ENCODE measurements at regions not wholly inside any gene's neighbourhood (a gene's known extent, or its start where the extent isn't known, plus 50 kb on each side); places are given as distances from the start of the nearest gene placed in this dataset.

GRCh38 chr1:67608661-67609576 is 76.1 kb upstream of the GADD45A start:
- no peak for DNase-seq
- H3K36me3 ChIP-seq, result no peaks in the 10 kb centered on the region
- H3K4me3 ChIP-seq (replicated peaks in 1 of 3), result no peak overlapping the region
- intact Hi-C loops (cut with DNase I), result no loop called here
- peaks cover 5 to 16% of the 10 kb centered on the region in 2 donors for H3K4me1 ChIP-seq
- no peaks in the 10 kb centered on the region for H3K9me3 ChIP-seq
- H3K27ac ChIP-seq, result no peak overlapping the region
- no peak for TF ChIP-seq POLR2A (IDR thresholded peaks at IDR 0.05)
- TF ChIP-seq CTCF (IDR thresholded peaks at IDR 0.05), result no peak
- WGBS, 2 donors, result 86 to 89% methylated on average over 11 of the region's 11 CpGs
- no peaks in the 10 kb centered on the region for H3K27me3 ChIP-seq

- no peak for DNase-seq
- WGBS, 2 donors, result 91 to 96% methylated on average over 10 of the region's 10 CpGs
- no peak overlapping the region for H3K4me3 ChIP-seq (replicated peaks in 1 of 3)
- H3K36me3 ChIP-seq, result no peaks in the 10 kb centered on the region
- no peak overlapping the region for H3K27ac ChIP-seq
- H3K4me1 ChIP-seq, result peaks cover 5 to 15% of the 10 kb centered on the region in 2 donors
- H3K27me3 ChIP-seq, result no peaks in the 10 kb centered on the region
- intact Hi-C loops (cut with DNase I), result no loop called here
- TF ChIP-seq POLR2A (IDR thresholded peaks at IDR 0.05) (no peak), CTCF (IDR thresholded peaks at IDR 0.05) (no peak)
- H3K9me3 ChIP-seq, result no peaks in the 10 kb centered on the region
Observed at GRCh38 chr1:67609577-67610341, 75.2 kb upstream of the GADD45A start.

GRCh38 chr1:67610450-67610849 is 74.6 kb upstream of the GADD45A start:
- no peak overlapping the region for H3K27ac ChIP-seq
- no peak for DNase-seq
- 93 to 100% methylated on average over 4 to 5 of the region's 5 CpGs for whole genome bisulfite sequencing, 2 donors
- peaks cover 5 to 13% of the 10 kb centered on the region in 2 donors for H3K4me1 ChIP-seq
- intact Hi-C loops (cut with DNase I), result no loop called here
- H3K36me3 ChIP-seq, result no peaks in the 10 kb centered on the region
- H3K9me3 ChIP-seq, result no peaks in the 10 kb centered on the region
- H3K27me3 ChIP-seq, result no peaks in the 10 kb centered on the region
- no peak overlapping the region for H3K4me3 ChIP-seq (replicated peaks in 1 of 3)
- no peak for TF ChIP-seq CTCF (IDR thresholded peaks at IDR 0.05)
- TF ChIP-seq POLR2A (IDR thresholded peaks at IDR 0.05), result no peak

- DNase-seq, result no peak
- intact Hi-C loops (cut with DNase I), result no loop called here
- Histone ChIP-seq H3K27me3 (no peaks in the 10 kb centered on the region), H3K9me3 (no peaks in the 10 kb centered on the region), H3K27ac (no peak overlapping the region), H3K4me1 (peaks cover 5 to 13% of the 10 kb centered on the region in 2 donors), H3K4me3 (replicated peaks in 1 of 3) (no peak overlapping the region), H3K36me3 (no peaks in the 10 kb centered on the region)
- TF ChIP-seq CTCF (IDR thresholded peaks at IDR 0.05) (no peak), POLR2A (IDR thresholded peaks at IDR 0.05) (no peak)
- 67 to 76% methylated on average over 3 of the region's 3 CpGs for WGBS, 2 donors
Observed at GRCh38 chr1:67611846-67612245, 73.2 kb upstream of the GADD45A start.

Data from thyroid gland (tissue), 4 donors.